SK-N-SH treated with all-trans-retinoic acid at 6 μM for 48 hours (cell line): ENCODE measurements at regions not wholly inside any gene's neighbourhood (a gene's known extent, or its start where the extent isn't known, plus 50 kb on each side); places are given as distances from the start of the nearest gene placed in this dataset.

Experiments used
- ARNTL ChIP-seq: fragments of 450-650 bp; formaldehyde crosslinking; IDR thresholded peaks from 2 replicates; pipeline ENCODE4 v1.5.0; 2020; ENCODE audit warnings: low read depth, mild to moderate bottlenecking, moderate library complexity, borderline replicate concordance
- BACH2 ChIP-seq: fragments of 250-450 bp; sonication (Bioruptor Pico); IDR thresholded peaks from 2 replicates; pipeline ENCODE4 v1.9.0; 2021; ENCODE audit warnings: mild to moderate bottlenecking, borderline replicate concordance
- ESRRG ChIP-seq: fragments of 250-450 bp; sonication (Bioruptor Pico); IDR thresholded peaks from 2 replicates; pipeline ENCODE4 v1.6.1; 2021; ENCODE audit warnings: mild to moderate bottlenecking
- ISL1 ChIP-seq: fragments of 250-450 bp; sonication (Bioruptor Pico); IDR thresholded peaks from 2 replicates; pipeline ENCODE4 v2.1.2; 2022; ENCODE audit warnings: mild to moderate bottlenecking, moderate library complexity
- RARB ChIP-seq: fragments of 250-450 bp; sonication (Bioruptor Pico); IDR thresholded peaks from 2 replicates; pipeline ENCODE4 v1.8.0; 2021; ENCODE audit warnings: mild to moderate bottlenecking, moderate library complexity
- SNAI2 ChIP-seq: fragments of 250-450 bp; sonication (Bioruptor Pico); IDR thresholded peaks from 2 replicates; pipeline ENCODE4 v1.5.0; 2020; ENCODE audit warnings: mild to moderate bottlenecking, moderate library complexity
- TCF4 ChIP-seq: fragments of 250-450 bp; sonication (Bioruptor Pico); IDR thresholded peaks from 2 replicates; pipeline ENCODE4 v1.8.0; 2021; ENCODE audit warnings: mild to moderate bottlenecking, moderate library complexity, borderline replicate concordance
- TOX ChIP-seq: fragments of 250-450 bp; sonication (Bioruptor Pico); IDR thresholded peaks from 2 replicates; pipeline ENCODE4 v1.8.0; 2021; ENCODE audit warnings: mild to moderate bottlenecking, moderate library complexity, borderline replicate concordance
- ZFP3 ChIP-seq: fragments of 250-450 bp; sonication (Bioruptor Pico); IDR thresholded peaks from 2 replicates; pipeline ENCODE4 v1.5.0; 2020; ENCODE audit warnings: mild to moderate bottlenecking, moderate library complexity
- ZFP30 ChIP-seq: fragments of 450-650 bp; formaldehyde crosslinking; IDR thresholded peaks from 2 replicates; pipeline ENCODE4 v1.5.0; 2022; ENCODE audit warnings: mild to moderate bottlenecking, moderate library complexity
- ZNF565 ChIP-seq: fragments of 450-650 bp; formaldehyde crosslinking; conservative IDR thresholded peaks from 2 replicates; pipeline ENCODE4 v1.5.0; 2020; ENCODE audit warnings: low read depth, mild to moderate bottlenecking, moderate library complexity
- ZNF70 ChIP-seq: fragments of 450-650 bp; formaldehyde crosslinking; IDR thresholded peaks from 2 replicates; pipeline ENCODE4 v1.5.0; 2020; ENCODE audit warnings: mild to moderate bottlenecking, moderate library complexity
- TF ChIP-seq, protein P1 (sequence below): fragments of 250-450 bp; sonication (Bioruptor Pico); IDR thresholded peaks from 2 replicates; pipeline ENCODE4 v1.8.0; 2020; ENCODE audit warnings: mild to moderate bottlenecking, moderate library complexity, borderline replicate concordance
- TF ChIP-seq, protein P2 (sequence below): fragments of 250-450 bp; sonication (Bioruptor Pico); IDR thresholded peaks from 2 replicates; pipeline ENCODE4 v1.8.0; 2021; ENCODE audit warnings: low read depth, mild to moderate bottlenecking, moderate library complexity, borderline replicate concordance

DNA sequence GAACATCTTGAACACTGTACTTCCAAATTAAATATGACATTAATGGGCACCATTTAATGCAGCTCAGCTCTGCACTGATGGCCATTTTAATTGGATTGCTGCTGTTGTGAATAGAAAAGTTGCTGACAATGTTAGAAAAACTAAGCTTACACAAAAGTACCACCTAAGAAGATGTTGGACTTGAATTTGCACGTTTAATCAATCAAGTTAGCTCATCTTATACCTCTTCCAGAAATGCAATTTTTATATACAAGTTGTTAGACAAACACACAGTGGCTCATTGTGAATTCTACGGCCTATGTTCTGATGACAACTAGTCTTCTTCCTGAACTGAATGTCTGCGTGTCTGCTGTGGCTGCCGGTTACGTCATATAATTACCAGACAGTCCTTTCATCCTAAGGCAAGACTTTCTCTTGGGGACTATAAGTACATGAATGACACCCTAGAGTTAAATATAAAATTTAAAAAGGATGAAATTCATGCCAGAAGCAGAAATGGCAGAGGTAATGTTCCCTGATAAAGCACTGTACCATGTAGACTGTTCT lies 330.2 kb downstream of the EPM2A start:
- no peak for TF ChIP-seq ARNTL
- TF ChIP-seq, protein P1, sequence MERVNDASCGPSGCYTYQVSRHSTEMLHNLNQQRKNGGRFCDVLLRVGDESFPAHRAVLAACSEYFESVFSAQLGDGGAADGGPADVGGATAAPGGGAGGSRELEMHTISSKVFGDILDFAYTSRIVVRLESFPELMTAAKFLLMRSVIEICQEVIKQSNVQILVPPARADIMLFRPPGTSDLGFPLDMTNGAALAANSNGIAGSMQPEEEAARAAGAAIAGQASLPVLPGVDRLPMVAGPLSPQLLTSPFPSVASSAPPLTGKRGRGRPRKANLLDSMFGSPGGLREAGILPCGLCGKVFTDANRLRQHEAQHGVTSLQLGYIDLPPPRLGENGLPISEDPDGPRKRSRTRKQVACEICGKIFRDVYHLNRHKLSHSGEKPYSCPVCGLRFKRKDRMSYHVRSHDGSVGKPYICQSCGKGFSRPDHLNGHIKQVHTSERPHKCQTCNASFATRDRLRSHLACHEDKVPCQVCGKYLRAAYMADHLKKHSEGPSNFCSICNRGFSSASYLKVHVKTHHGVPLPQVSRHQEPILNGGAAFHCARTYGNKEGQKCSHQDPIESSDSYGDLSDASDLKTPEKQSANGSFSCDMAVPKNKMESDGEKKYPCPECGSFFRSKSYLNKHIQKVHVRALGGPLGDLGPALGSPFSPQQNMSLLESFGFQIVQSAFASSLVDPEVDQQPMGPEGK (CRISPR knock-in tag): no peak
- no peak for TF ChIP-seq ZNF70 (CRISPR knock-in tag)
- no peak for TF ChIP-seq ZFP30 (CRISPR knock-in tag)
- TF ChIP-seq ZNF565 (CRISPR knock-in tag): no peak
- TF ChIP-seq TCF4: no peak
- TF ChIP-seq ESRRG (CRISPR knock-in tag): no peak
- no peak for TF ChIP-seq BACH2
- TF ChIP-seq, protein P2, sequence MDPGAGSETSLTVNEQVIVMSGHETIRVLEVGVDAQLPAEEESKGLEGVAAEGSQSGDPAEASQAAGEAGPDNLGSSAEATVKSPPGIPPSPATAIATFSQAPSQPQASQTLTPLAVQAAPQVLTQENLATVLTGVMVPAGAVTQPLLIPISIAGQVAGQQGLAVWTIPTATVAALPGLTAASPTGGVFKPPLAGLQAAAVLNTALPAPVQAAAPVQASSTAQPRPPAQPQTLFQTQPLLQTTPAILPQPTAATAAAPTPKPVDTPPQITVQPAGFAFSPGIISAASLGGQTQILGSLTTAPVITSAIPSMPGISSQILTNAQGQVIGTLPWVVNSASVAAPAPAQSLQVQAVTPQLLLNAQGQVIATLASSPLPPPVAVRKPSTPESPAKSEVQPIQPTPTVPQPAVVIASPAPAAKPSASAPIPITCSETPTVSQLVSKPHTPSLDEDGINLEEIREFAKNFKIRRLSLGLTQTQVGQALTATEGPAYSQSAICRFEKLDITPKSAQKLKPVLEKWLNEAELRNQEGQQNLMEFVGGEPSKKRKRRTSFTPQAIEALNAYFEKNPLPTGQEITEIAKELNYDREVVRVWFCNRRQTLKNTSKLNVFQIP (CRISPR knock-in tag): no peak
- no peak for TF ChIP-seq SNAI2 (CRISPR knock-in tag)
- TF ChIP-seq ZFP3 (CRISPR knock-in tag): no peak
- no peak for TF ChIP-seq TOX (CRISPR knock-in tag)
- TF ChIP-seq ISL1 (CRISPR knock-in tag): no peak
- TF ChIP-seq RARB (CRISPR knock-in tag): no peak
